Right atrium auricular region (tissue), 2 donors: ENCODE measurements at regions not wholly inside any gene's neighbourhood (a gene's known extent, or its start where the extent isn't known, plus 50 kb on each side); places are given as distances from the start of the nearest gene placed in this dataset.
A peak's percentile ranks its signal among the peaks of the same experiment; 100 is the strongest.

ENCODE experiments used
- DNase-seq: peaks from one replicate; pipeline ENCODE4 v3.0.0-alpha.2; 2019; ENCODE audit warnings: low spot score
- H3K27ac ChIP-seq, 2 donors: fragments of 200-600 bp; sonication (generic); 1 replicate in 1 of 2; 2 replicates in 1 of 2; pipeline ENCODE4 v1.5.1; 2016 to 2019
- H3K27me3 ChIP-seq, 2 donors: fragments of 200-600 bp; sonication (generic); one replicate each; pipeline versions ENCODE4 v1.5.1 to v1.6.0; 2017 to 2019
- H3K36me3 ChIP-seq: fragments of 200-600 bp; sonication (generic); one replicate; pipeline ENCODE4 v1.5.1; 2016
- H3K4me1 ChIP-seq, 2 donors: fragments of 200-600 bp; sonication (generic); one replicate each; pipeline versions ENCODE4 v1.5.1 to v1.6.0; 2017 to 2019
- H3K4me3 ChIP-seq, 2 donors: fragments of 200-600 bp; sonication (generic); 1 replicate in 1 of 2; 2 replicates in 1 of 2; pipeline ENCODE4 v1.5.1; 2017 to 2019; ENCODE audit warnings: mild to moderate bottlenecking in 1 of 2, moderate library complexity in 1 of 2
- H3K9me3 ChIP-seq, 2 donors: fragments of 200-600 bp; sonication (generic); one replicate each; pipeline ENCODE4 v1.5.1; 2019
- TF ChIP-seq, protein P1 (sequence below), 2 donors: fragments of 200-600 bp; sonication (generic); IDR thresholded peaks; one replicate each; pipeline ENCODE4 v1.5.1; 2019; ENCODE audit warnings: antibody characterized with exemption in 2 of 2

DNA sequence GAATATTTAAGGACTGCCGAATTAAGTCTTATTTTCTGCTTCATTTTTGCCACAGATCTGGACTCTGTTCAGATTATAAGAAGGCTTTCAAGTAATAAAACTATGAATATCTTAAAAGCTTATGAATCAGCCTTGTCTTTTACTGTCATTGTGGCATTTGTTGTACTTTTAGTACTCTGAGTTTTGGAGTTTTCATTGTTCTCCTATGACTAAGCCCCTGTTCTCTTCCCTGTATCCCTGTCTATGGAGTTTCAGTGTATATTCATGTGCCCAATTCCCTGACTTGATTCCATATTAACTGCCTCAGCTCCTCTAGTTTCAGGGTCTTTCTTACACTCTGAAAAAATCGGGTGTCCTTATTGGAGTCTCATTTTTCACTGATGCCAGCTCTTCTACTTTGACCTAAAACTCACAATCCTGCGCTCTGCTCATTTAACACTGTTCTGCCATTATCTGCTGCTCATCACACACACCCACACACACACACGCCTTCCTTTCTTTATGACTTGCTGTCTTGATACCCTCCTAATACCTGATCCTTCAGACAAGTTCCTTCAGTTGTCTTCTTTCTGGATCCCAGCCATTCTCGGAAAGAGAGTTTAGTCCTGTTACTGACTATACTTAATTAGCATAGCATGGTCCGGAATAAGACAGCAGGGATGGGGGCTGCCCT, 511.8 kb downstream of the CPS1 start:
- no peak for DNase-seq
- peaks cover 0 to 2% of the 10 kb centered on the region in 2 donors for H3K27me3 ChIP-seq
- no peaks in the 10 kb centered on the region for H3K4me1 ChIP-seq
- no peaks in the 10 kb centered on the region for H3K36me3 ChIP-seq
- H3K4me3 ChIP-seq: no peak overlapping the region
- TF ChIP-seq, protein P1, sequence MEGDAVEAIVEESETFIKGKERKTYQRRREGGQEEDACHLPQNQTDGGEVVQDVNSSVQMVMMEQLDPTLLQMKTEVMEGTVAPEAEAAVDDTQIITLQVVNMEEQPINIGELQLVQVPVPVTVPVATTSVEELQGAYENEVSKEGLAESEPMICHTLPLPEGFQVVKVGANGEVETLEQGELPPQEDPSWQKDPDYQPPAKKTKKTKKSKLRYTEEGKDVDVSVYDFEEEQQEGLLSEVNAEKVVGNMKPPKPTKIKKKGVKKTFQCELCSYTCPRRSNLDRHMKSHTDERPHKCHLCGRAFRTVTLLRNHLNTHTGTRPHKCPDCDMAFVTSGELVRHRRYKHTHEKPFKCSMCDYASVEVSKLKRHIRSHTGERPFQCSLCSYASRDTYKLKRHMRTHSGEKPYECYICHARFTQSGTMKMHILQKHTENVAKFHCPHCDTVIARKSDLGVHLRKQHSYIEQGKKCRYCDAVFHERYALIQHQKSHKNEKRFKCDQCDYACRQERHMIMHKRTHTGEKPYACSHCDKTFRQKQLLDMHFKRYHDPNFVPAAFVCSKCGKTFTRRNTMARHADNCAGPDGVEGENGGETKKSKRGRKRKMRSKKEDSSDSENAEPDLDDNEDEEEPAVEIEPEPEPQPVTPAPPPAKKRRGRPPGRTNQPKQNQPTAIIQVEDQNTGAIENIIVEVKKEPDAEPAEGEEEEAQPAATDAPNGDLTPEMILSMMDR (IDR thresholded peaks at IDR 0.05): no peak
- H3K9me3 ChIP-seq: no peaks in the 10 kb centered on the region
- H3K27ac ChIP-seq: no peak overlapping the region

DNA sequence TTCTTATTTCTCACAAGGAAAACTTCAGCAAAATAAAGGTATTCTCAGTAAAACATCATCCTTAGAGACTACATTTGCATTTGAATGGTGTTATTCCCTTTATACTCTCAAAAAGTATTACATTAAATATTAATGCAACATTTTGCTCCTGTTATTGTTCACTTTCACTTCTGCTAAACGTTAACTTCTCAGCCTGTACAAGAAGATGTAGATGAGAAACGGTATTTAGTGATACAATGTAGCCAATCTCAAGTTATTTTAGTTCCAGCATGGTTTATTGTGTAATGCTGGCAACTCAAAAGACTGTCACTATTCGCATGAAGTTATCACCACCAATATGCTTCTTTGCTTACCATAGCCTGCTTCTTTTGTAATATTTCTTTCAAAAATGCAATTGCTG, 514.1 kb downstream of the CPS1 start:
- Histone ChIP-seq H3K36me3 (no peaks in the 10 kb centered on the region), H3K27me3 (peaks cover 0 to 2% of the 10 kb centered on the region in 2 donors), H3K4me3 (no peak overlapping the region), H3K9me3 (no peaks in the 10 kb centered on the region), H3K27ac (no peak overlapping the region), H3K4me1 (no peaks in the 10 kb centered on the region)
- TF ChIP-seq, protein P1 (IDR thresholded peaks at IDR 0.05): no peak
- DNase-seq: no peak

DNA sequence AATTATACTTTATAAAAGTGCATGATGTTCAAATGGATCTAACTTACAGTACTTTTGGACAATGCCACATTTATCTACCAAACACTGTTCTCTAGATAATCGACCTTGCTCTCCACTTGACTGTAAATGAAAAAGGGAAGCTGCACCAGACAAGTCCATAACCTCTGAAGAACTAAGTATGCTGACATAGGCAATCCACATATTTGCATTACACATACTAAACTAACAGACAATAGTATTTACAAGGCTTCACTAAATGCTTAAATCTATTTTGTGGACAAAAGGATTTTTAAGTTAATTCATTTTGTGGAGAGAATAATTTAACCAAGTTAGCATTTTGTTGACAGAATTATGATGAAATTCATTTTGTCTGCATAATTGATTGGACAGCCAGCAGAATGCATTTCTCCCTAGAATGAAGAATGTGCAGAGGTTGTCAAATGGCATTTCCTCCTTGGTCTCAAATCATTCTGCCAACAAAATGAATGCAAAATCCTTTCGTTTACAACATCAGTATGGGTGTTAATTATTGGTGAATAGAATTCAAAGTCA, 520.9 kb downstream of the CPS1 start:
- Histone ChIP-seq H3K9me3 (no peaks in the 10 kb centered on the region), H3K27ac (no peak overlapping the region), H3K4me1 (no peaks in the 10 kb centered on the region), H3K4me3 (no peak overlapping the region), H3K36me3 (no peaks in the 10 kb centered on the region), H3K27me3 (no peaks in the 10 kb centered on the region)
- TF ChIP-seq, protein P1 (IDR thresholded peaks at IDR 0.05): no peak
- no peak for DNase-seq

DNA sequence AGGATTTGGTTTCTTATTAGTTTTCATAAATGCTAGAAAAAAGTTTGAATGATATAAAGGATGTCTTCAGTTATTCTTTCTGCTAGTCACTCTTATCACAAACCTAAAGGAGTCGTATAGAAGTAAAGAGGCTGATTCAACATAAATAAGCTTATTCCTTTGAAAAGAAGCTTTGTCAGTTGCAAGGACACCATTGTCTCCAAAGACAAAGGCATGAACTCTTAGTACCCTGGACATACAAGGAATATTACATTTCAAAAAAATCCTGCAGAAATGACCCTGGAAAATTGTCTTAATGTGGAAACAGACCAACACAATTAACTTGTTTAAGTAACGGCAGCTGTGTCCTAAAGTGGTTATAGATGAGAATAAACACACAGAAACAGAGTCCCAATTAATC, 528.0 kb downstream of the CPS1 start:
- H3K9me3 ChIP-seq: no peaks in the 10 kb centered on the region
- DNase-seq: no peak
- no peaks in the 10 kb centered on the region for H3K27me3 ChIP-seq
- TF ChIP-seq, protein P1 (IDR thresholded peaks at IDR 0.05): no peak
- H3K4me3 ChIP-seq: no peak overlapping the region
- H3K27ac ChIP-seq: no peak overlapping the region
- no peaks in the 10 kb centered on the region for H3K36me3 ChIP-seq
- no peaks in the 10 kb centered on the region for H3K4me1 ChIP-seq

DNA sequence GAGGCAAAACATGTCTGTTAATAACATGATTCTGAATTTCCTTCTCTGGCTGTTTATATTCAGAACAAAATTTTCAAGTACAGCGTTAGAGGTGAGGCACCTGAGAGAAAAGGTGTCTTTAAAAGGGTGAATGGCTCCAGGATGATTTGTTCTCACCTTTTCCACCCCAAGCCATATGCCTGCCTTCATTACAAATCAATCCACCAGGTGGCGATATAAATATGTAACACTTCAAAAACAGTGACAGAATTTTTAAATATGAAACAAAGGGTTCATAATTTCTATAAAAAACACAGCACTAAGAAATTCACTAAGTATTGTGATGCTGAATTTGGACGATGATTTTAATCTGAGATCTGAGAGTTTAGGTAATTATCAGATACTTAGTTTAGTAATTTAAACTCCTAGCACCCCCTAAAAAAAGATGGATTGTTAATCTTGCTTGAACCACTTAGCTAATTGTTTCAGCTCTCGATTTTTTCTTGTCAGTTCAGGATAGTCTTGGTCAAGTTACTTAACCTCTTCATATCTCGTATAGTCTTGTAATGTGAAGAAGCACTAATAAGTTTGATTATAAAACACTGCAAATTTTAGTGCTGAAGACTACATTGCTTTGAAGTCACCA, 528.8 kb downstream of the CPS1 start:
- H3K27ac ChIP-seq: no peak overlapping the region
- no peak overlapping the region for H3K4me3 ChIP-seq
- no peaks in the 10 kb centered on the region for H3K36me3 ChIP-seq
- DNase-seq: no peak
- no peaks in the 10 kb centered on the region for H3K4me1 ChIP-seq
- no peaks in the 10 kb centered on the region for H3K27me3 ChIP-seq
- TF ChIP-seq, protein P1 (IDR thresholded peaks at IDR 0.05): peak; percentile 53 to 67
- H3K9me3 ChIP-seq: no peaks in the 10 kb centered on the region
